Fibroblast of skin of abdomen (primary cell): ENCODE measurements at regions not wholly inside any gene's neighbourhood (a gene's known extent, or its start where the extent isn't known, plus 50 kb on each side); places are given as distances from the start of the nearest gene placed in this dataset.
"Not testable (repeated sequence)": the region's sequence is repeated elsewhere in the genome, so short reads cannot be mapped to it uniquely, and the experiment has no call there.

Experiments used
- DNase-seq: peaks from one replicate; pipeline ENCODE4 v3.0.0-alpha.2; 2013

DNA sequence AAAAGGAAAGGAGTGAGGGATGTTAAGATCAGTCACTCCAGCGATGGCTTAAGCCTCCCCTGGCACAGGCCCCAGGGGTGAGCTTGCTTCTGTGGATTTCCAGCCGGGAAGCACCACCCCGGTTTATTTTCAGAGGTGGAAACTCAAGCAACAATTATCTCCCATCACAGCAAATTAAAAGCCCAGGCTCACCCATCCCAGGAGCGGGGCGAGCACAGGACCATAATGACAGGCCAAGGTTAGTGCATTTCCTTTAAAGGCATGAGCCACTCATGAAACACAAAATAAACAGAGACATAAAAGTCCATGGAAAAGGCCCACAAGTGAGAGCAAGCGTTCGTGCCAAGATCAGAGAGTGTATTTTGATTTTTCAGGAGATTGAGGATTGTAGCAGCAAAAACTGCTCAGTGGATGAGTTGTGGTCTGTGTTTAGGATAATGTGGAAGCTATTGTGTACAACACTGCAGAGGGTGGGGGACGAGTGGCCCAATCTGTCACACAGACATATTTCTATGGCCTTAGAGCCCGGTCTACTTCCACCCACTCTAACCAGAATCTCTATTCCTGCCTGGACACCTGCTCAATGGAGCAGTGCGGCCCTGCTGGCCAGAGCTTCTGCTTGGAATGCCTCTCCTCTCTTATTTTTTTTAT is 111.4 kb upstream of the CDC42EP3 start:
- peak; percentile 69 for DNase-seq

DNA sequence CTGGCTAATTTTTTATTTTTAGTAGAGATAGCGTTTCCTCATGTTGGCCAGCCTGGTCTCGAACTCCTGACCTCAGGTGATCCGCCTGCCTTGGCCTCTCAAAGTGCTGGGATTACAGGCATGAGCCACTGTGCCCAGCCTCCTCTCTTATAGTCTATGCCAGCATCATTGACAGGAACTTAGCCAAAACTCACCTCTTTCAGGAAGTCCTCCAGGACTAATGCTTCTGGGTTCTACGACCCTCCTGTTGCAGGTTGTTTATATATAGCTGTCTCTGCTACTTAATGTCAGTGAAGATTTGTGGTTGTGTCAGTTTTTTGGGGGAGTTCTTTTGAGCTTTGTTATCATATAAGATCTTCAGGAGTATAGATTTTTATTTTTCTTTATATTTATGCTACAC is 112.1 kb upstream of the CDC42EP3 start:
- no peak for DNase-seq

DNA sequence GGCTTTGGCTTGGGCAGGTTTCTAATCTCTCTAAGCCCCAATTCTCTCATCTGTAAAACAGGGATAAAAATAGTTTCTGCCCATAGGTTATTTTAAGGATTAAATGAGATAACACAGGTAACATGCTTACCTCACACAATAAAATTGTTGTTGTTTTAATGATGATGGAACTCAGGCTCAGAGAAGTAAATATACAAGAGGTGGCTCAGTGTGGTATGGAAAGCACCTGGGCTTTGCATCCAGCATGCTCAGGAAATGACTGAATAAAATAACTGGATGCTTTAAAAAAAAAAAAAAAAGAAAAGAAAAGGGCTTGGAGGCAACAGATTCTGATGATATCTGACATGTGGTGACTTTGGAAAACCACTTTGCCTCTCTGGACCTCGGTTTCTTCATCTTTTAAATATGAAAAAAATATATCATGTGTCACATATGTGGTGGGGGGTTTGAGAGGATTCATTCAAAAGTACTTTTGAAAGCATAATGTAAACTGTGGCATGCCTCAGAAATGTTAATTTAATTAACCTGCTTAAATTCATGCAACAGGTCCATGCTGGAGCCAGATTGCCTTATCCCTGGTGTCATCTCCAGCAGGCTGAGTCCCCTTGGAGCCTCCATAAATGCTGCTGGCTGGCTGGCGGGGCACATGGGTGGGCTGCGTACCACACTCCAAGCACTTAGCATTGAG is 112.8 kb upstream of the CDC42EP3 start:
- peak; percentile 74 for DNase-seq

DNA sequence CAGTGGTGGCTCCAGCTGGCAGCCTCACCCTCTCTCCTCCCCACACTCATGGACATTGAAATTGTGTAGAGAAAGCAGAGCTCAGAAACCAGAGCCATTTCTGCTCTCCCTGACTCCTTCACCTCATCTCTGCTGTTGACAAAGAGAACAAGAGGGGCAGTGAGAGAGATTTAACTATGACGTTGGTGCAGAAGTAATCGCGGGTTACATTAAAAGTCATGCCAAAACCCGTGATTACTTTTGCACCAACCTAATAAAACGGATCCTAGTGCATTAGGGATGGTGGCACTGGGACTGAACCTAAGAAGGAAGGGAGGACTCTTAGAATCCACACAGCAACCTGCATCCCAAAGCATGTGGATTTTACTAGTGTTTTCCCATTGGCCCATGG is 113.3 kb upstream of the CDC42EP3 start:
- DNase-seq: no peak

DNA sequence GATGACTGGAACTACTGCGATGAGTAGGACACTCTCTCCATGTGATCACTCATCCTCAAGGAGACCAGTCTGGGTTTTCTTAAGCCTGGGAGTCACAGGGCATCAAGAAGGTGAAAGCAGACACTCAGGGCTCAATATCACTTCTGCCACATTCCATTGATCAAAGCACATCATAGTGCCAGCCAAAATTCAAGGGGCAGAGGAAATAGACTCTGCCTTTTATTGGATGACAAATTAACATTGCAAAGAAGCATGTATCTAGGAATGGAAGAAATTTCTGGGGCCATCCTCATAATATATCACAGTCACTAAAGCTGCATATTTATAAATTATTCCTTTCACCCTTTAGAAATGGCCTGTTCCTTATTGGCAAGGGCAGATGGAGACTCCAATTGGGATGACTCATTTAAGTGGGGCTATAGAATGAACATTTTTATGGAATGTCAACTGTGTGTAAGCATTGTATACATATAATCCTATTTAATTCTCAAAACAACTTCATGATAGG is 114.8 kb upstream of the CDC42EP3 start:
- DNase-seq: peak; percentile 52

DNA sequence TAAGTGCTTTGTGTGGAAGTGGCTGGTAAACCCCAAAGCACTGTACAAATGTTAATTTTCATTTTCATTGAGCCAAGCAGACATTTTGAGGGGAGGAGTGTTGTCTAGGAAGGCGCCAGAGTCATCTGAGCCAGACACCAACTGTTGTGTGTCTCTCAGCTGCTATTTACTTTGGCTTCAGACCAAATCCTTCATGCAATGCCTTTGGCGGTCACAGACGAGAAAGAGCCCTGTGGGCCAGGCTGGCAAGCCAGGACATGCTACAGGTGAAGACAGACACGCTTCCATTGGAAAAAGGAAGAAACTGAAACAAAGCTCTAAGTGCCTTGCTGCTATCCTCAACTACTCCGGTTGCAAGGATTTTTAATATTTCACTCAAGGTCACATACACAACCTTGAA is 115.4 kb upstream of the CDC42EP3 start:
- no peak for DNase-seq

DNA sequence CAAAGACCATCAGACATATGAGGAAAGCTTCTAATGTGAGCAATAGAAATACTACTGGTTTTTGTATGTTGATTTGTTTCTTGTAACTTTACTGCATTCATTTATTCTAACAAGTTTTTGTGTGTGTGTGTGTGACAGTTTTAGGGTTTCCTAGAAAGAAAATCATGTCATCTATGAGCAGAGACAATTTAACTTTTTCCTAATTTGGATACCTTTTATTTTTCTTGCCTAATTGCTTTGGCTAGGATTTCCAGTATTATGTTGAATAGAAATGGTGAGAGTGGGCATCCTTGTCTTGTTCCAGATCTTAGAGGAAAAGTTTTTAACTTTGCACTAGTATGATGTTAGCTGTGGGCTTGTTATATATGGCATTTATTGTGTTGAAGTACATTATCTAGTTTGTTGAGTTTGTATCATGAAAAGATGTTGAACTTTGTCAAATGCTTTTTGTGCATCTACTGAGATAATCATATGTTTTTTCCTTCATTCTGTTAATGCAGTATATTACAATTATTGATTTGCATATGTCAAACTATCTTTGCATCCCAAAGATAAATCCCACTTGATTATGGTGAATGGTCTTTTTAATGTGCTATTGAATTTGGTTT is 117.3 kb upstream of the CDC42EP3 start:
- DNase-seq: no peak

DNA sequence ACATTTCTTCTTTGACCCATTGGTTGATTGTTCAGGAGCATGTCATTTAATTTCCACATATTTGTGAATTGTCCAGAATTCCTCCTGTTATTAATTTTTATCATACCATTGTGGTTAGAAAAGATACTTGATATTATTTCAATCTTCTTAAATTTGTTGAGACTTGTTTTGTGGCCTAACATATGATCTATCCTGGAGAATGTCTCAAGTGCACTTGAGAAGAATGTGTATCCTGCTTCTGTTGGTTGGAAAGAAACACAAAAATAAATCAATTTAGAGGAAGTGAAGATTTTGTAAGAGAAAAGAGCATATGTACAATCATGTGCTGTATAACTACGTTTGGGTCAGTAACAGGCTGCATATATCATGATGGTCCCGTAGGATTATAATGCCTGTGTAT is 118.6 kb upstream of the CDC42EP3 start:
- peak; percentile 85 for DNase-seq

DNA sequence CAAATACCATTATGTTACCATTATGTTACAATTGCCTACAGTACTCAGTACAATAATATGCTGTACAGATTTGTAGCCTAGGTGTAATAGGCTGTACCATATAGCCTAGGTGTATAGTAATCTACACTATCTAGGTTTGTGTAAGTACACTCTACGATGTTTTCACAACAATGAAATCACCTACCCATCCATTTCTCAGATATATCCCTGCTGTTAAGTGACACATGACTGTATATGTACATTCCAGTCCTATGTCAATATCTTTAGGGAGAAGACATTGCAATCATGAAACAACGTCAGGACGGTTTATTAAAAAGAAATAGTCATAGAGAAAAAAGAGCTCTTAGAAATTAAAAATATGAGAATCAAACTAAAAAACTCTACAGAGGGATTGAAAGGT is 119.0 kb upstream of the CDC42EP3 start:
- DNase-seq: no peak

DNA sequence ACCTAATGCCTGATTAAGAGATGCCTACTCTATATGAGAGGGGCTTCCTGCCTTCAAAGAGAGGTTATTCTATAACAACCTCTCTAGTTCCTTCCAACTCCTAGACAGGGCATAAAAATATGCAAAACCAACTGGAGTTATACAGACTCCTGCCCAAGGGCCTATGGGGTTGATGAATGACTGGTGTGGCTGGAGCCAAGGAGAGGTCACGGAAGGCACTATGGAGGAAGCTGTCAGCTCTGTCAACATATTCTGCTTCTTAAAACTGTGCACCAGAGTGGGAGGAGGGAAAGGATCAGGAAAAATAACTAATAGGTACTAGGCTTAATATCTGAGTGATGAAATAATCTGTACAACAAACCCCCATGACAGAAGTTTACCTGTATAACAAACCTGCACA is 120.9 kb upstream of the CDC42EP3 start:
- no peak for DNase-seq

DNA sequence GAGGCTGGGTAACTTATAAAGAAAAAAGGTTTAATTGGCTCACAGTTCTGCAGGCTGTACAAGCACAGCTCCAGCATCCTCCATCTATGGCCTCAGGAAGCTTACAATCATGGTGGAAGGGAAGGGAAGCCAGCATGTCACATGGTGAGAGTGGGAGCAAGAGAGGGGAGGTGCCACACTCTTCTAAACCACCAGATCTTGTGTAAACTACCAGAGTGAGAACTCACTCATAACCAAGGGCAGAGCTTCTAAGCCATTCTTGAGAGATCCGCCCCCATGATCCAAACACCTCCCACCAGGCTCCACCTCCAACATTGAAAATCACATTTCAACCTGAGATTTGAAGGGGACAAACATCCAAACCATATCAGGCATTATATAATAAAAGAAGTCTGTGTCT is 121.6 kb upstream of the CDC42EP3 start:
- DNase-seq: no peak

DNA sequence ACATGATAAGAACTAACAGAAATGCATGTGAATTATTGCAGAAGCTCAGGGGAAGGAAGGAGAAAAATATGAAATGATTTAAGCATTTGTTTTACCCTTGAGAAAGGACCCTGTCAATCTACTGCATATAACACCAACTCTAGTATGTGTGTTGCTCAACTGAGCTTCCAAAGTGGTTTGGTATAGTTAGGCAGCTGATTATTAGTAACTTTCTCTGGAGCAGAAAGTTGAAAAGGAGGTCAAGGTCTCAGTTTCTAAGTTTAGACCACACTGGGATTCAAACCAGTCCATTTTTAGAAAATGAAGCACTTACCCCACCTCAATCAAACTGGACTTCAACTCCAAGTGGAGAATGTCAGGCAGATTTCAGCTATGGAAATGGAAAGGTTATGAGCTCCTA is 123.3 kb upstream of the CDC42EP3 start:
- DNase-seq: no peak

DNA sequence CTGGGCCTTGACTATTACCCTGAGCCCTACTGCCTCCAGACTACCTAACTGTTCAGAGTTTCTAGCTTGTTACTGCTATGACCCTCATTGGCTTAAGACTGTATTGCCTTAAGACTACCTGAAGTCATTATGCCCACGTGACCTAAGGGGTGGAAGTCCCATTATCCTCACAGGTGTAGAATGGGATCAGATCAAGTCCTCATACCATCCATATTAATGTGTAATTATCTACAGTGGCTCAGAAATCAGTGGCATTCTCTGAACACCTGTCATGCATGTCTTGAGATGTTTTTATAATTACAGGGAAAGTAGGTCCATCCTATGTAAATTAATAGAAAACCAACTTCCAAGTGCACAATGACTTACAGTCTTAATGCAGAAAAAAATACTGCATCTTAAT is 124.0 kb upstream of the CDC42EP3 start:
- no peak for DNase-seq

DNA sequence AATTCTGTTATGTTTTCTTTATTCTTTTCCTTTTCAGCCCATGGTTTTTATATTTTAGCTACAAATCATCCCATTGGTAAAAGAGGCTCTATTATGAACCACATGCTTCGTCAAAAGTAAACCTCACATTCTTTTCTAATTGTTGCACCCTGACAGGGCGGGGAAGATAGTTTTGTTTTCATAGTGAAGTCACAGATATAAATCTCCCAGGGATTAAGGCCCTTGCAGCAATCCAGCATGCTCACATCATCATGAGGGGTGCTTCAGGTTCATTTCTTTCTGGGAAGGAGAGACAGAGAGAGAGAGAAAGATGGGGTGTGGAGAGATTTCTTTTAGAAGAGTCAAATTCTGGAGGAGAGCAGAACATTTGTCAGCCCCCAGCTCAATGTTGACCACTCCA is 124.5 kb upstream of the CDC42EP3 start:
- DNase-seq: peak; percentile 96

DNA sequence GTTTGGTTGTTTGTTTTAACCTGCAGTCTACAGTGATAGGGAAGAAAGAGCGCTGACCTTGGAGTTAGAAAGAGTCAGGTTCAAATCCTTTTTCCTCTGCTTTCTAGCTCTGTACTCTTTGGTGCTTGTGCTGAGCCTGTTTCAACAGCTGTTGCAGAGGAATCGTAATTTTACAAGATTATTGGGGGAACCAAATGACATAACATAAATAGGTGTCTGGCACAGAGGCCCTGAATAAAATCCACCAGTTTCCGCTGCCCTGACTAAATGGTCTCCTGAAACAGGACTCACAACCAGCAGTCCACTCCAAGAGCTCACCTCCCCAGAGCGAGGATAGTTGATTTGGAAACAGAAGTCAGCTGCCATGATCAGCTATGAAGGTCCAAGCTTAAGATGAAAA is 125.0 kb upstream of the CDC42EP3 start:
- DNase-seq: no peak

DNA sequence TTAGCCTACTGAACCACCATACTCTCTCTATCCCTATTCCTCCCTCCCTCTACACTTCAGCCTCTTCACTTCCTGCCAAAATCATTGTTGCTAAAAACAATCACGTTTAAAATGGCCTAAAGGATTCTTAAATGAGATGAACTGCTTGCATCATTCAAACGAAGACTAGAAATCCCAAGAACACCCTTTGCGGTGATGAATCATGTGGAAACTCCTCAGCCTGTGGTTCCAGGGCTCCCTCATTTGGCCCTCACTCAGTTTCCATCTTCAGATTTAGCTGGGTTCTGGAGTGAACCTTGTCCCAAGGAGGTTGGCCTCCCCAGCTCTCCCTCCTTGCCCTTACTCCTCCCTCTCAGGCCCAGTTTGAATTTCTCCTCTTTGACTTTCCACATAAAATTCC is 125.6 kb upstream of the CDC42EP3 start:
- DNase-seq: peak; percentile 79

DNA sequence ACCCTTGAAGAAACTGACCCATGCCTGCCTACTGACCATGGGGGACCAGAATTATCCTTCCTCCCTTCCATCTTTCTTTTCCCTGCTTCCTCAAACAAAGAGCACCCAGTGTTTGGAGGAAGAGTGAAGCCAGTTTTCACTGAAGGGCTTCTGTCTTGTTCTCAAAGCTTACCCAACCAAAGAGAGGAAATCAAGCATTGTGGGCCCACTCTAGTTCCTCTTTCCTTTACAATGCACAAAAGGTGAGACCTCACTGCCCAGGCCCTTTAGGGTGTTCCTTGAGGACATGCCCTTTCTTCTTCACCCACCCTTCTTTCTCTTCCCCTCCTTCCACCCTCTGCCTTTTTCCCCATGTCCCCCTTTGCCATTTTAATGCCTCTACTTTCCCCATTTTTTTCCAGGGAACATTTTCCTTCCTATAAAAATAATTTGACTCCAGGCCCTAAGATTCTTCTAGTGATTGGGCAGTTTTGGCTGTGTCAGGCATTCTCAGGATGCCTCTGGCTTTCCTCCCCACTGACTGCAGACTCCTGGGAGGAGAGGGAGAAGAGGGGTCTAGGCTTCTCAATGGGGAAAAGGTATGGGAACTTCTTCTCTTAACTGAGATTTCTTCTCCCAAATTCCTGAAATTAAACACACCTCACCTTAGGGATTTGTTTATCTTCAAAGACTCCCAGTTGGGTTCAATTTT is 126.6 kb upstream of the RMDN2 start:
- peak; percentile 58 for DNase-seq

DNA sequence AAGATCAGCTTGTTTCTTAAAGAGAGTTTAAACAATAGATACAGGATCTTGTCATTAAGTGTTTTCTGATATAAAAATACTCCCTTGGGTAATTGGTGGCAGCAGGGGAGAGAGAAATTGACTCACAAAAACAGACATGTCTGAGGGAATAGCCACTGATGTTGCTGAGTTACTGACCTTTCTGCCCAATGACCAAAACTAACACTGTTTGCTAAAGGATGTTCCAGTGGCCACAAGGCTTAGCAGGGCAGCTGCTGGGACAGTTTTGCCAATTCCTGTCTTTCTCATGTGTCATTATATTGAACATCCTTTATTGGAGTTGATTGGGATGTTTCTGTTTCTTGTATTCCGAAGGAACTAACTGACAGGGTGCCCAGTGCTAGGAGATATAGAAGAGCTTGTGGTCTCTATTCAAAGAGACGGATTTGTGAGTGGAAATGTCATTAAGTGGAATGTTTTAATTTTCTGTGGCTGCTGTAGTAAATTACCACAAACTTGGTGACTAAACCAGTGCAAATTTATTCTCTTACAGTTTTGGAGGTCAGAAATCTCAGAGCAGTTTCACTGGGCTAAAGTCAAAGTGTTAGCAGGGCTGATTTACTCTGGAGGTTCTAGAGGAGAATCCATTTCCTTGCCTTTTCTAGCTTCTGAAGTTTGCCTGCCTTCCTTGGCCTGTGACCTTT is 124.8 kb upstream of the RMDN2 start:
- peak; percentile 48 for DNase-seq

DNA sequence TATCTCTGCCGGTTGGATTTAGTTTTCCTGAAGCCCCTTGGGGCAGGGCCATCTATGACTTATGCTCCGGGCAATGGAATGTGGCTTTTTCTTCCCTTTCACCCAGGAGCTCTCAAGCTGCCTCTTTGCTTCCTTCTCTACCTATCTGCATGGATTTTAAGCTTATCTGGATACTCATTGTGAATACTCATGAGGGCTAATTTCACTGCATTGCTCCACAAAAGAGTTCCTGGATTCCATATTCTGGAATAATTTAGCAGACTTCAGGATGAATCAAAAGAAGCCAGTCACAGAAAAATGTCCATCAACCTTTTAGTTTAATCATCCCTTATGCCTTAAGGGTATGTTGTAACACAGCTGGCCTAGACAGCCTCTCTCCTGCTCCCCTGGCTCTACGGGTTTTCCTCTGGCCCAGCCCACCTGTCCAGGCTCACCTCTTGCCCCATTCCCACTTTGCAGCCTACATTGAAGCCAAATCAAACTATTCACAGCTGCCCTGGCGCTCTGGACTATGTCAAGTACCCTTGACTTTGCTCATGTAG is 122.8 kb upstream of the RMDN2 start:
- peak; percentile 60 for DNase-seq

DNA sequence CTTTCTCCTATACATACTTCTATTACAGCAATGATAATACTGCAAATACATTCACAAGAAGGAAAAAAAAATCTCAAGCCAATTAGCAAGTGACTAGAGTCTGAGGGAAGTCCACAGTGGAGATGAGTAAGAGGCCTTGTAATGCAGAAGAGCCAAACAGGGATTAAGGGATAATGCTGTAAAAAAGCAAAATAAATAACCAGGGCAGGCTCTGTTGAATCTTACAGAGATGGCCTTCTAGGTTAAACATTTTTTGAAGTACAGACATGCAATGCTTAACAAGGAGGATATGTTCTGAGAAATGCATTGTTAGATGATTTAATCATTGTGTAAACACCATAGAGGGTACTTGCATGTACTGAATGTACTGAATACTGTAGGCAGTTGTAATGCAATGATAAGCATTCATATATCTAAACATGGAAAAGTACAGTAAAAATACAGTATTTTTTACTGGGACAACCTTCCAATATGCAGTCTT is 122.1 kb upstream of the RMDN2 start:
- peak; percentile 99 for DNase-seq

DNA sequence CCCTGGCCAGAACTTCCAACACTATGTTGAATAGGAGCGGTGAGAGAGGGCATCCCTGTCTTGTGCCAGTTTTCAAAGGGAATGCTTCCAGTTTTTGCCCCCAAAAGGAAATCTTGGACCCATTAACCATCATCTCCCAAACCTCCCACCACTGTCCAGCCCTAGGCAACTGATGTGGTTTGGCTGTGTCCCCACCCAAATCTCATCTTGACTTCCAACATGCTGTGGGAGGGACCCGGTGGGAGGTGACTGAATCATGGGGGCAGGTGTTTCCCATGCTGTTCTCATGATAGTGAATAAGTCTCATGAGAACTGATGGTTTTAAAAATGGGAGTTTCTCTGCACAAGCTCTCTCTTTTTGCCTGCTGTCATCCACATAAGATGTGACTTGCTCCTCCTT is 119.1 kb upstream of the RMDN2 start:
- DNase-seq: not testable (repeated sequence)

DNA sequence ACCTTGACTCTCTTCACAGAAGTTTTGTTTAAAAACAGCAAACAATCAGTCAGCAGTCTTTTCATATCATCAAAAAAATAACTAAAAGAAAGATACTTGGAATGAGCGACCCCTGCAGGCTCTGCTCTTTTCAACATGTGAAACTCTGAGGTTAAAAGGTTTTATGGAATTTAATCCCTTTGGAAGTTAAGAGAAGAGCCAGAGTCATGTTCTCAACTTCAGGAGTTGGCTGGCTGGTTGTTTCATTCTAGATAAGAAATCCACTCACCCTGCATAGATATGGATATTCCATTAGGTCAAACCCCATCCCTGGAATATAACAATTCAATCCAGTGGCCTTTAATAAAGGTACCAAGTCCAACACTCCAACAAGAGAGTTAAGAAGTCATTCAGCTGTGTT is 115.6 kb upstream of the RMDN2 start:
- peak; percentile 68 for DNase-seq
